Adipocyte (in vitro differentiated cells): ENCODE measurements at regions not wholly inside any gene's neighbourhood (a gene's known extent, or its start where the extent isn't known, plus 50 kb on each side); places are given as distances from the start of the nearest gene placed in this dataset.

Experiments used
- DNase-seq: peaks from one replicate; pipeline ENCODE4 v3.0.0-alpha.2; 2015; ENCODE audit warnings: low read depth
- H3K27me3 ChIP-seq: replicated peaks from 2 replicates; pipeline ENCODE4 v1.7.0; 2013; ENCODE audit warnings: mild to moderate bottlenecking, low read length, moderate library complexity; ENCODE audit not compliant: control insufficient read depth, insufficient read depth
- H3K36me3 ChIP-seq: 2 replicates; pipeline ENCODE4 v1.7.0; 2013; ENCODE audit warnings: low read length, mild to moderate bottlenecking, moderate library complexity; ENCODE audit not compliant: control insufficient read depth, insufficient read depth, severe bottlenecking
- H3K4me1 ChIP-seq: 2 replicates; pipeline ENCODE4 v1.7.0; 2013; ENCODE audit warnings: mild to moderate bottlenecking, low read length, moderate library complexity; ENCODE audit not compliant: control insufficient read depth, insufficient read depth
- H3K4me3 ChIP-seq: 2 replicates; pipeline ENCODE4 v1.7.0; 2013; ENCODE audit warnings: mild to moderate bottlenecking, low read length, moderate library complexity
- H3K9ac ChIP-seq: 2 replicates; pipeline ENCODE4 v1.7.0; 2013; ENCODE audit warnings: mild to moderate bottlenecking, low read length, moderate library complexity
- H3K9me3 ChIP-seq: 2 replicates; pipeline ENCODE4 v1.7.0; 2013; ENCODE audit warnings: mild to moderate bottlenecking, low read length, moderate library complexity; ENCODE audit not compliant: control insufficient read depth

DNA sequence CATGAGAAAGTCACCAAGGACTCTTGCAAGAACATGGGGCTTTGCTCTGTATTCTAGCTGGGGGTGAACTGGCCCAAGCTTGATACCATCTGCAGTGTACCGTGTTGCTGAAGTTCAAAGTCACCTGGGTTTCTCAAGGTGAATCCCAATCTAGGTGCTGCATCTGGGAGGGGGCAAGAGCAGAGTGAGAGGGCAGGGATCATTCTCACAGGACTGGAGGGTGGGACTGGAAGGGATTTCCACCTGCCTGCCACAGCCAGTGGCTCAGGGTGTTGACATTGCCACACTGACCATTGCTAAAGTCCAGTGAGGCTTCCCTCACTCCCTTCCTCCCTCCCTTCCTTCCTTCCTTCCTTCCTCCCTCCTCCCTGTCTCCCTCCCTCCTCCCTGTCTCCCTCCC is 98.7 kb downstream of the MYCN start:
- Histone ChIP-seq H3K9ac (no peak overlapping the region), H3K27me3 (peaks cover 14% of the 10 kb centered on the region), H3K4me3 (no peak overlapping the region), H3K4me1 (no peaks in the 10 kb centered on the region), H3K36me3 (no peaks in the 10 kb centered on the region), H3K9me3 (no peaks in the 10 kb centered on the region)
- no peak for DNase-seq

DNA sequence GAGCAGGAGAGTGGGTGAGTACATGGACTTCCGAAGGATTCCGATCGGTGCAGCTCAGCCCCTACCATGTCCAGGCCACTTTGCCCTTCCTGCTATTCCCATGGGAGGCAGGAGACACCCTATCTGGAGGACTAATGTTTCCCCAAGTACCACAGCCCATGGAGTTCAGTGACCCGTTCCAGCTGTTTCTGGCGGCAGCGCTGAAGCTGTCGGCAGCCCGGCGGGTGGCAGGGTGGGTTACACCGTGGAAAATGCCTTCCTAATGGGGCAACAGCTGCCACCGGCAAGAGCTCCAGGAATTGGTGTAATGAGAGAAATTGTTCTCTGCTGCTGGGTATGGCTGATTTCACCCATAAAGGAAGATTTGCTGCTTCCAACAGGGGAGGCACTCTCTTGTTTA is 98.3 kb downstream of the MYCN start:
- H3K36me3 ChIP-seq, result no peaks in the 10 kb centered on the region
- H3K4me1 ChIP-seq, result no peaks in the 10 kb centered on the region
- DNase-seq, result no peak
- no peaks in the 10 kb centered on the region for H3K9me3 ChIP-seq
- no peak overlapping the region for H3K4me3 ChIP-seq
- peaks cover 14% of the 10 kb centered on the region for H3K27me3 ChIP-seq
- no peak overlapping the region for H3K9ac ChIP-seq

DNA sequence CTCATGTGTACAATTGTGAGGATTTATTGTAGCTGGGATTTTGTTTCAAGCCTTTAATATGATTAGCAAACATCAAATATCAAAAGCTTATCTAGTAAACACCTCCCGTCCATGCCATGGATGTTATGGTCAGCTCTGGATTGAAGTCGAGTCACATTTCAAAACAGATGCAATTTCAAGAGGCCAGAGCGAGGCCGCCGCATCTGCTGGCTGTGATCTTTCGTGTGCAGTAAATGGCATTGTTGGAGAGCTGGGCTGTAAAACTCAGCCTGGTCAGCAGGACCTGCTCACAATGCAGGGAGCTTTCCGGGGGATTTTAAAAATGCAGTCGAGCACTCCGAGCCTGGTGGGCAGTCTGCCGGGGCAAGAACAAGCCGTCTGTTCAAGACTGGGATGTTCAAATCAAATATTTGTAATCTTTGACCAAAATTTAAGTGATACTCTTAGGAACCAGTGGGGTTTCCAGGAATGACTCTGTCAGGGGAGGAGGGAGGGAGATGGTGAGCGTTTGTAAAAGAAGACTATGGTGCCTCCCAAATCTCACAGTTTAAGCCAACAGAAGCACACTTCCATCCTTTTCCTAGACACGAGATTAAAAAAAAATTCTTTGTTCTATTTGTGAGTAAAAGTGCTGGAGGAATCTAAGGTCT is 97.6 kb downstream of the MYCN start:
- Histone ChIP-seq H3K4me3 (no peak overlapping the region), H3K36me3 (no peaks in the 10 kb centered on the region), H3K9me3 (no peaks in the 10 kb centered on the region), H3K4me1 (no peaks in the 10 kb centered on the region), H3K27me3 (peaks cover 14% of the 10 kb centered on the region), H3K9ac (no peak overlapping the region)
- no peak for DNase-seq

DNA sequence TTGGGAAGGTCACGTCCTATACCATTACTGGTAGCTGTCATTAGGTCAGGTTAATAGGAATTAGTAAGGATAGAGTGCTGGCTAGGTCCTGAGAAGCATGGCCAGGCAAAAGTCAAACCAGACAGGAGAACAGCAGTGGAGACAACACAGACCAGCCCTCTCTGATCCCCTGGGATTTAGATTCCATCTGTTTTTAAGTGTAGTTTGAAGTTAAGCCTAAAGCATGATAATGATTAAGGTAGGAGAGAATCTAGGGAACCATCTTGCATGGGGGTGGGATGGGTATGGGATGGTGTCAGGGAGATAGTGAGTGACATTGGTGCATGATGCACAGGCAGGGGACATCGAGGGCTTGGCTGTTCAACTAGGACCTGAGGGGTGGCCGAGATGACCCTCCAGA is 96.6 kb downstream of the MYCN start:
- Histone ChIP-seq H3K4me1 (no peaks in the 10 kb centered on the region), H3K36me3 (no peaks in the 10 kb centered on the region), H3K9ac (no peak overlapping the region), H3K4me3 (no peak overlapping the region), H3K27me3 (peaks cover 14% of the 10 kb centered on the region), H3K9me3 (no peaks in the 10 kb centered on the region)
- DNase-seq, result no peak

DNA sequence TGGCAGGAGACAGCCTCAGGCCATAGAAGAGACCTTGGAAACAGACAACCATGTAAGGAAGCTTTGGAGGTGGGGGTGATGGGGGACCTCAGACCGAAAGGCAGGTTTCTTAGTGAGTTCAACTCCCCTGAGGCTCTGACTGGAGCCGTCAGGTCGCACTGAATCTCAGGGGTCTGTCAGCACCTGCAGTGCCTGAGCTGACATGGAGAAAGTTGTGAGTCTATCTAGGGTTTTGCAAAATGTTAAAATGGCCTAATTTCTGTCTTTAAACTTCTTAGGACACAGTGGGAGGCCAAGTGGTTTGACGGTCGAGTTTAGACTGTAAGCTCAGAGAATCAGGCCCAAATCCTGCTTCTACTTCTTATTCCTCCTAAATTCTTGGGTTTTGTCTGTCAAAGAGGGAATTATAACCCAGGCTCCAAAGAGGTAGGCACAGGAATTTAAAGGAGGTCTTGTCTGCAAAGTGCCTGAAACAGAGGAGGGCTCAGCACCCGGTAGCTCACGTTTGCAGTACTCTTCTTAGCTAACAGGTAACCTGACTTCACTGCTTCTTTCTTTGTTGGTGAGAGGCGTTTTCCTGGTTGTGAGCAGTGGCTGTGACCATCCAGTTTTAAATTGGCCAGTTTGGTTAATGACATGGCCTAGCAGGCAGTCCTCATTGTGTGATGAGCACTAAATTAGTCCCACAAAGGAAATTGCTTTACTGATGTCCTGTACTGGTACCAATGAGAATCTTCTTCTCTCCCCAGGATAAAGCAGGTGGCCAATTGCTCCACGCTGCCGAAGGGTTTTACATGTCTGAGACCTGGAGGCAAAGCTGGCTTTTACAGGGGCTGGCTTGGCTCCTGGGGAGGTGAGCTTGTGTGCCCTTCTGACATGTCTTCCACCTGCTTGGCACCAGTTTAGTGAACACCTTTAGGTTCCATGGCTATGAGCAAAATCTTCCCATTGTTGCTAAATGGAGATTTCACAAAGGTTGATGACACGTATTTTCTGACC is 95.7 kb downstream of the MYCN start:
- no peak for DNase-seq
- Histone ChIP-seq H3K4me3 (no peak overlapping the region), H3K36me3 (no peaks in the 10 kb centered on the region), H3K9ac (no peak overlapping the region), H3K27me3 (peaks cover 14% of the 10 kb centered on the region), H3K4me1 (no peaks in the 10 kb centered on the region), H3K9me3 (no peaks in the 10 kb centered on the region)

DNA sequence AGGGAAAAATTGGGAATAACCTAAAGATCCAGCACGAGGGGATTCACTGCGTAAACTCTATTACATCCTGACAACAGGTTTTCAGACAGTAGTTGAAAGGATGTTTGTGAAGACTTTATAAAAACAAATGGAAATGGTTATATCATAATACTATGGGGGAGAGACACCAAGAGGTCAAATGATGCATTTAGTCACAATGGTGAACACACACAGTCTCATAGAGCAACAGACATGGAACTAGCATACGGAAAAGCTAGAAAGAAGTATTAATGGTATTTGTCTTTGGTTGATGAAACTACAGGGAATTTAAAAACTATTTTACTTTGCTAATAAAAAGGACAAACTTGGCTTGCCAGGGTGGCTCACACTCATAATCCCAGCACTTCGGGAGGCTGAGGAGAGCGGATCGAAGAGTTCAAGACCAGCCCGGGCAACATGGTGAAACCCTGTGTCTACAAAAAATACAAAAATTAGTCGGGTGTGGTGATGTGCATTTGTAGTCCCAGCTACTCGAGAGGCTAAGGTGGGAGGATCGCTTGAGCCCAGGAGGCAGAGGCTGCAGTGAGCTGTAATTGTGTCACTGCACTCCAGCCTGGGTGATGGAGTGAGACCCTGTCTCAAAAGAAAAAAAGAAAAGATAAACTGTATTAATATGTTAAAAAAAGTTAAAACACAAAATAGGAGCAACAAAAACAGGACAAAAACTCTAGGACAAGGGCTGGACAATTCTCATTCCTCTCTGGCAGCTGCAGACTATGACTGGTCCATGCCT is 94.8 kb downstream of the MYCN start:
- H3K9me3 ChIP-seq, result no peaks in the 10 kb centered on the region
- no peak overlapping the region for H3K4me3 ChIP-seq
- no peaks in the 10 kb centered on the region for H3K36me3 ChIP-seq
- DNase-seq, result no peak
- H3K4me1 ChIP-seq, result no peaks in the 10 kb centered on the region
- H3K27me3 ChIP-seq, result peaks cover 14% of the 10 kb centered on the region
- no peak overlapping the region for H3K9ac ChIP-seq

DNA sequence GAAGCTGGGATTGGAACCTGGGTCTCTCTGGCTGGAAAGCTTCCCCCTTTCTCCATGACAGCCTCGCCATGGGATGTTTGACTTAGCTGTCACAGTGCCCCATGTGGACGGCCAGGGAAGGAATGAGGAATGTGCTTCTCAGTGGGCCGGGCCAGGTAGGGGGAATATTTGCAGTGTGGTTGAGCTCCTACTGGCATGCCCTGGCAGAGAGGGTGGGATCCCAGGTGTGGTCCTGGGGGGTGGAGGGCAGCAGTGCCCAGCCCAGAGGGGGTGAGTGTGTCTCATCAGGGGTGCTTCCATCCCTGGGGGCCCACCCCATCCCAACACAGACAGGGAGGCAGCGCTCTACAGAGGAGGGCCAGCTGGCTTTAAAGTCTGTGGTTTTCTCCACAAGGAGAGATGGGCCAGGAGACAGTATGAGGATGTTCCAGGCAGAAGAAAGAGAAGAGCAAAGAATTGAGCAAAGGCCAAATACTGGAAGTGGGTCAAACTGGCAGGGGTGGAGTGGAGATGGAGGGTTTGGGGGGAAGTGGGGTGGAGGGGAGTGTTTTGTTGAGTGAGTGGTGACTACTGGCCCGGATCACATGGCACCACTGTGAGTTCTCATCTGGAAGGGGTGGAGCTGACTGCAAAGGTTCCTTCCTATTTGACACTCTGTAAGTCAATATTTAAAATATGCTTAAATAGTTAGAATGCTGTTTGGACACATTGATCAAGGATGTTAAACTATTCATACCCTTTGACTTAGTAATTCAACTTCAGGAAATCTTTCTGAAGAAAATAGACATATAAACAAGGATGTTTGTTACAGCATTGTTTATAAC is 94.0 kb downstream of the MYCN start:
- no peak for DNase-seq
- Histone ChIP-seq H3K4me1 (no peaks in the 10 kb centered on the region), H3K9ac (no peak overlapping the region), H3K4me3 (no peak overlapping the region), H3K36me3 (no peaks in the 10 kb centered on the region), H3K27me3 (peaks cover 14% of the 10 kb centered on the region), H3K9me3 (no peaks in the 10 kb centered on the region)

DNA sequence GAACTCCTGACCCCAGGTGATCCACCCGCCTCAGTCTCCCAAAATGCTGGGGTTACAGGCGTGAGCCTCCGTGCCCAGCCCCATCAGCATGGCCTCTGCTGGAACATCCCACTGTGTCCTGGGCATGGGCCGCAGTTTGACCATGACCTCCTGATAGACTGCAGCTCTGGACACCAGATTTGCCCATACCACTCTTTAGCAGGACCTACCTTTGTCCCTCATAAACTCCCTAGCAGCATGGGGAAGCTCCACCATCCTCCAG is 92.6 kb downstream of the MYCN start:
- Histone ChIP-seq H3K36me3 (no peaks in the 10 kb centered on the region), H3K9ac (no peak overlapping the region), H3K4me3 (no peak overlapping the region), H3K4me1 (no peaks in the 10 kb centered on the region), H3K9me3 (no peaks in the 10 kb centered on the region), H3K27me3 (peaks cover 10% of the 10 kb centered on the region)
- DNase-seq, result no peak

DNA sequence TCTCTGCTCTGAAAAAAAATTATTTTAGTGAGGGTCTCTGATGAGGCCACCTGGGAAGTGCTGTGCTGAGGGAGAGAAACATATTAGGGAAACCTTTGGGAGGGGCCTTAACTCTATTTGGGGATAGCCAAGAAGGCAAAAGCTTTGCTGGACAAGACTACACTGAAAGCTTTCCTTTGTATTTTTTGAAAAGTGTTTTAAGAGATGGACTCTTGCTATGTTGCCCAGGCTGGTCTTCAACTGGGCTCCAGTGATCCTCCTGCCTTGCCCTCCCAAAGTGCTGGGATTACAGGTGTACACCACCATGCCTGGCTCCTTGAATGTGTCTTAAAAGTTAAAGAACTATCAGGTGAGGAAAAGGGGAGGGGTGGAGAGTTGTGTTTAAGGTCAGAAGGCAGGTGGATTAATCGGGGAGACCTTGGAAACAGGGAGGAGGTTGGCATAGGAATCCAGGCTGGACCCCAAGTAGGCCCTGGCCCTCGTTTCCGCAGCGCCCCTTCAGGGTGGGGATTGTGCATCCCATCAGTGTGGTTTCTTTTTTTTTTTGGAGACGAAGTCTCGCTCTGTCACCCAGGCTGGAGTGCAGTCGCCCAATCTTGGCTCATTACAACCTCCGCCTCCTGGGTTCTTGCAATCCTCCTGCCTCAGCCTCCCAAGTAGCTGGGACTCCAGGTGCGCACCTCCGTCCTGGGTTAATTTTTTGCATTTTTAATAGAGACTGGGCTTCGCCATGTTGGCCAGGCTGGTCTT is 92.1 kb downstream of the MYCN start:
- no peak for DNase-seq
- peaks cover 10% of the 10 kb centered on the region for H3K27me3 ChIP-seq
- H3K4me1 ChIP-seq, result no peaks in the 10 kb centered on the region
- no peak overlapping the region for H3K9ac ChIP-seq
- no peaks in the 10 kb centered on the region for H3K9me3 ChIP-seq
- no peak overlapping the region for H3K4me3 ChIP-seq
- no peaks in the 10 kb centered on the region for H3K36me3 ChIP-seq

DNA sequence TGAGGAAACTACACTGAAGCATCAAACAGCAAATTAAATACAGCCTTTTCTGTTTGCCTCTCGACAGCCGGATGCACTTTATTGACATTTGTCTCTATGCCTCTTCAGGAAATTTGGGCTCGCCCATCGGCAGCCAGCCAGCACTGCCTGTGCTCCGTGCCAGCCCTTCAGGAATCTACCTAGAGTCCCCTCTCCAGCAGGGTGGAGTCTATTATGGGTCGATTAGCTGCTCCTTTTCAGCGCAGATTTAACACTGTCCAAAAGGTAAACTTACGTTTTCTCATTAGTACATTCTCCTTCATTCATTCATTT is 91.5 kb downstream of the MYCN start:
- Histone ChIP-seq H3K9me3 (no peaks in the 10 kb centered on the region), H3K36me3 (no peaks in the 10 kb centered on the region), H3K4me3 (no peak overlapping the region), H3K4me1 (no peaks in the 10 kb centered on the region), H3K27me3 (peaks cover 5% of the 10 kb centered on the region), H3K9ac (no peak overlapping the region)
- no peak for DNase-seq
